ENCODE measurements at regions not wholly inside any gene's neighbourhood (a gene's known extent, or its start where the extent isn't known, plus 50 kb on each side); places are given as distances from the start of the nearest gene placed in this dataset.

- no peaks in the 10 kb centered on the region for H3K4me1 ChIP-seq
- TF ChIP-seq CTCF (IDR thresholded peaks at IDR 0.05) = no peak
- no peaks in the 10 kb centered on the region for H3K9me3 ChIP-seq
- H3K27ac ChIP-seq = no peak overlapping the region
- intact Hi-C loops (cut with DNase I) = no loop called here
- H3K36me3 ChIP-seq = no peaks in the 10 kb centered on the region
- no peak for ATAC-seq
- DNase-seq = no peak
- no peaks in the 10 kb centered on the region for H3K27me3 ChIP-seq
- no peak overlapping the region for H3K4me3 ChIP-seq
Observed at GRCh38 chr15:96088650-96089049, 241.8 kb upstream of the NR2F2 start.

DNA sequence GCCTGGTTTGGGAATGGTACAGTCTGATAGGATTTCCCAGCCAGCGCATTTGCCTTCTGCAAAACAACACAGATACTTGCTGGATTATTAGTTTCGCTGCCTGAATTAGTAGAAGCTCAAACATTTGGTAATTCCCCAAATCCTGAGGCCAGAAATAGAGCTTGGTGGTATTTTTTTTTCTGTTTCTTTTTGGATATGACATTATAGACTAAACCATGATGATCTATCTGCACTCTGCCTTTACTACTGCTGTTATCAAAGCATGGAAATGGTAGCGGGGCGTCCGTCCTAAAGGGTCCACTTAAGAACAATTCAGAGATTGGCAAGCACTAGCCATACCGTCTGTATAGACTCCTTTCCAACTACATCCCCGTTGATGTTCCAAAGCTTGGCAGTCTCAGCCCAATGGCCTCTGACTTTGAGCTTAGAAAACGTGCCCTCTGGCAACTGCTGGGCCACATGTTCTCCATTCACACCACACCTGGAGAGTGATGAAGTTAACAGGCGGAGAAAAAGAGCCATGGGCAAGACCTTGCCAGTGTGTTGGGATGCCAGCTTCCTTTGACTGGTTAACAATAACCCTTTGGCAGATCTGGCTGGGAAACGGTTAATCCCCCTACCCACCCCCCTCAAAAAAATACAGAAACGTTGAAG is 241.0 kb upstream of the NR2F2 start:
- intact Hi-C loops (cut with DNase I) = no loop called here
- no peaks in the 10 kb centered on the region for H3K27me3 ChIP-seq
- no peak for DNase-seq
- no peaks in the 10 kb centered on the region for H3K36me3 ChIP-seq
- H3K27ac ChIP-seq = no peak overlapping the region
- H3K4me3 ChIP-seq = no peak overlapping the region
- TF ChIP-seq CTCF (IDR thresholded peaks at IDR 0.05) = no peak
- no peaks in the 10 kb centered on the region for H3K9me3 ChIP-seq
- H3K4me1 ChIP-seq = no peaks in the 10 kb centered on the region
- ATAC-seq = no peak

GRCh38 chr15:96092186-96092585 is 238.3 kb upstream of the NR2F2 start:
- H3K27me3 ChIP-seq = no peaks in the 10 kb centered on the region
- no peaks in the 10 kb centered on the region for H3K9me3 ChIP-seq
- no peaks in the 10 kb centered on the region for H3K36me3 ChIP-seq
- TF ChIP-seq CTCF (IDR thresholded peaks at IDR 0.05) = no peak
- ATAC-seq = no peak
- intact Hi-C loops (cut with DNase I) = no loop called here
- no peak overlapping the region for H3K27ac ChIP-seq
- no peak overlapping the region for H3K4me3 ChIP-seq
- no peaks in the 10 kb centered on the region for H3K4me1 ChIP-seq
- no peak for DNase-seq

GRCh38 chr15:96093063-96093462 is 237.4 kb upstream of the NR2F2 start:
- TF ChIP-seq CTCF (IDR thresholded peaks at IDR 0.05) = no peak

DNA sequence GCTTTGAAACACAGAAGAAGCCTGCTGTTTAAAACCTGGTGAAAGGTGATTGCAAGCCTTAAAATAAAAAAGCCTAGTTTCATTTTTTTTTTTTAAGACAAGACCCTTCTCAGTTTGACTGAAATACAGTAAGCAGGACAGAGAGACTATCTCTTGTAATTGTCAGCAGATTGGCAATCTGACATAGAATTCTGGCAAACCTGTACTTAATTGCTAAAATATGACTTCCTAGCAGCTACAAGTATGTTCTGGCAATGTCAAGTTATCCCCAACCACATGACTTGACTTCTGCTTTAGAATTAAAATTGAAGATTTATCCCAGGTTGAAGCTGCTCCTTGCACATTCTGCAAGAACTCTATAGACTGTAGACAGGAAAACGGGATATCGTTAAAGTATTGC is 232.8 kb upstream of the NR2F2 start:
- H3K36me3 ChIP-seq = no peaks in the 10 kb centered on the region
- no peak overlapping the region for H3K27ac ChIP-seq
- H3K27me3 ChIP-seq = no peaks in the 10 kb centered on the region
- intact Hi-C loops (cut with DNase I) = no loop called here
- no peak for DNase-seq
- H3K4me3 ChIP-seq = no peak overlapping the region
- no peak for ATAC-seq
- TF ChIP-seq CTCF (IDR thresholded peaks at IDR 0.05) = no peak
- H3K4me1 ChIP-seq = no peaks in the 10 kb centered on the region
- H3K9me3 ChIP-seq = no peaks in the 10 kb centered on the region

More at GRCh38 chr15:96093063-96093462, 237.4 kb upstream of the NR2F2 start:
- H3K9me3 ChIP-seq = no peaks in the 10 kb centered on the region
- H3K27me3 ChIP-seq = no peaks in the 10 kb centered on the region
- H3K4me1 ChIP-seq = no peaks in the 10 kb centered on the region
- DNase-seq = no peak
- ATAC-seq = no peak
- no peak overlapping the region for H3K4me3 ChIP-seq
- no peak overlapping the region for H3K27ac ChIP-seq
- intact Hi-C loops (cut with DNase I) = no loop called here
- H3K36me3 ChIP-seq = no peaks in the 10 kb centered on the region

- no peak for DNase-seq
- TF ChIP-seq CTCF (IDR thresholded peaks at IDR 0.05) = no peak
- Histone ChIP-seq H3K4me3 (no peak overlapping the region), H3K4me1 (no peaks in the 10 kb centered on the region), H3K27me3 (no peaks in the 10 kb centered on the region), H3K9me3 (no peaks in the 10 kb centered on the region), H3K27ac (no peak overlapping the region), H3K36me3 (no peaks in the 10 kb centered on the region)
- no peak for ATAC-seq
- intact Hi-C loops (cut with DNase I) = no loop called here
Observed at GRCh38 chr15:96102631-96103030, 227.9 kb upstream of the NR2F2 start.
